Neural progenitor cell (in vitro differentiated cells): ENCODE measurements at regions not wholly inside any gene's neighbourhood (a gene's known extent, or its start where the extent isn't known, plus 50 kb on each side); places are given as distances from the start of the nearest gene placed in this dataset.

Experiments
- CTCF ChIP-seq: fragments of 200-600 bp; sonication (generic); IDR thresholded peaks from 2 replicates; pipeline ENCODE4 v1.5.1; 2017; ENCODE audit warnings: antibody characterized with exemption, mild to moderate bottlenecking
- EZH2 ChIP-seq: fragments of 200-600 bp; sonication (generic); IDR thresholded peaks from 2 replicates; pipeline ENCODE4 v1.6.1; 2017; ENCODE audit warnings: antibody characterized with exemption, mild to moderate bottlenecking, moderate library complexity

- TF ChIP-seq CTCF (no peak), EZH2 (no peak)
Observed at GRCh38 chr9:26437056-26437711, 455.4 kb downstream of the CAAP1 start.
